H1 (cell line): ENCODE measurements at regions not wholly inside any gene's neighbourhood (a gene's known extent, or its start where the extent isn't known, plus 50 kb on each side); places are given as distances from the start of the nearest gene placed in this dataset.

Experiments used
- CTCF ChIA-PET: fragments of 300-600 bp; sonication (Branson Sonifier 250); formaldehyde crosslinking; loops from one replicate; lab custom pipeline; 2021; ENCODE audit not compliant: partially characterized antibody; lab: Charles Lee
- POLR2A ChIA-PET: fragments of 300-600 bp; sonication (Branson Sonifier 250); formaldehyde crosslinking; loops from one replicate; lab custom pipeline; 2021; ENCODE audit warnings: inconsistent platforms; ENCODE audit not compliant: partially characterized antibody; lab: Charles Lee
- DNase-seq, 2 experiments: peaks; one replicate each; pipeline versions ENCODE4 v3.0.0 to v3.0.0-alpha.2; 2010 to 2022; ENCODE audit warnings: low spot score in 2 of 2, low read depth in 1 of 2, mixed read lengths in 1 of 2
- FAIRE-seq: peaks from 2 replicates; lab custom pipeline; 2011; peaks lifted over from hg19 to GRCh38; lab: Jason Lieb, UNC
- H2AFZ ChIP-seq: 2 replicates; pipeline ENCODE4 v1.8.1; 2012; ENCODE audit warnings: low read length, inconsistent platforms
- H2AK5ac ChIP-seq: 2 replicates; pipeline ENCODE4 v1.6.1; 2013; ENCODE audit warnings: low read depth, low read length
- H2BK120ac ChIP-seq: replicated peaks from 2 replicates; pipeline ENCODE3; 2013; ENCODE audit warnings: low read depth, low read length, inconsistent platforms
- H2BK12ac ChIP-seq: 2 replicates; pipeline ENCODE4 v1.6.1; 2013; ENCODE audit warnings: low read depth, low read length
- H2BK15ac ChIP-seq: 2 replicates; pipeline ENCODE4 v1.6.1; 2013; ENCODE audit warnings: low read length
- H2BK20ac ChIP-seq: 2 replicates; pipeline ENCODE4 v1.6.1; 2013; ENCODE audit warnings: low read length
- H2BK5ac ChIP-seq: 2 replicates; pipeline ENCODE4 v1.6.1; 2013; ENCODE audit warnings: low read depth, low read length
- H3K14ac ChIP-seq: 2 replicates; pipeline ENCODE4 v1.6.1; 2013; ENCODE audit warnings: inconsistent platforms; ENCODE audit not compliant: insufficient read length
- H3K18ac ChIP-seq: 2 replicates; pipeline ENCODE4 v1.6.1; 2013; ENCODE audit warnings: low read length; ENCODE audit errors: extremely low read depth
- H3K23ac ChIP-seq: 2 replicates; pipeline ENCODE4 v1.6.1; 2013; ENCODE audit warnings: inconsistent platforms; ENCODE audit not compliant: insufficient read length
- H3K23me2 ChIP-seq: 2 replicates; pipeline ENCODE4 v1.6.1; 2013; ENCODE audit warnings: low read depth, low read length
- H3K27ac ChIP-seq: 2 replicates; pipeline ENCODE4 v1.6.1; 2011; ENCODE audit warnings: low read depth, low read length, inconsistent platforms
- H3K27me3 ChIP-seq, 4 experiments: replicated peaks in 1 of 4; 1 replicate in 1 of 4; 2 replicates in 3 of 4; pipeline versions ENCODE4 v1.6.1 to v1.8.1; 2011 to 2013; ENCODE audit warnings: low read length in 3 of 4, mild to moderate bottlenecking in 3 of 4, inconsistent platforms in 2 of 4, mixed read lengths in 2 of 4, moderate library complexity in 1 of 4; ENCODE audit not compliant: control insufficient read depth in 3 of 4, insufficient read depth in 3 of 4; ENCODE audit errors: extremely low read depth in 1 of 4
- H3K36me3 ChIP-seq, 4 experiments: 2 replicates each; pipeline versions ENCODE4 v1.6.1 to v1.8.1; 2011 to 2013; ENCODE audit warnings: mild to moderate bottlenecking in 4 of 4, low read length in 3 of 4, moderate library complexity in 2 of 4, control low read depth in 1 of 4, inconsistent platforms in 1 of 4; ENCODE audit not compliant: insufficient read depth in 4 of 4, control insufficient read depth in 2 of 4
- H3K4ac ChIP-seq: replicated peaks from 2 replicates; pipeline ENCODE3; 2013; ENCODE audit warnings: low read length, low read depth, mixed read lengths, inconsistent platforms; ENCODE audit not compliant: insufficient read length
- H3K4me1 ChIP-seq, 4 experiments: replicated peaks in 1 of 4; 1 replicate in 1 of 4; 2 replicates in 3 of 4; pipeline versions ENCODE4 v1.6.1 to v1.8.1; 2011 to 2013; ENCODE audit warnings: low read length in 3 of 4, inconsistent platforms in 2 of 4, mixed read lengths in 1 of 4; ENCODE audit not compliant: insufficient read depth in 4 of 4, control insufficient read depth in 3 of 4
- H3K4me2 ChIP-seq, 2 experiments: 2 replicates each; pipeline versions ENCODE4 v1.6.1 to v1.8.1; 2011 to 2013; ENCODE audit warnings: low read depth in 2 of 2, low read length in 2 of 2, control low read depth in 1 of 2, inconsistent platforms in 1 of 2, mild to moderate bottlenecking in 1 of 2; ENCODE audit not compliant: insufficient read depth in 1 of 2
- H3K4me3 ChIP-seq, 4 experiments: fragments of 200-600, 300-600 bp in 1 of 4; sonication (generic), shearing (Covaris generic), sonication (Bioruptor Twin) in 1 of 4; 2 replicates each; pipeline versions ENCODE4 v1.5.1 to v1.8.1; 2011 to 2016; ENCODE audit warnings: low read length in 4 of 4, low read depth in 3 of 4, control low read depth in 2 of 4, inconsistent platforms in 2 of 4, mild to moderate bottlenecking in 2 of 4, mixed read lengths in 1 of 4, moderate library complexity in 1 of 4; ENCODE audit not compliant: insufficient read depth in 2 of 4; ENCODE audit errors: extremely low read depth in 1 of 4
- H3K56ac ChIP-seq: replicated peaks from 2 replicates; pipeline ENCODE3; 2013; ENCODE audit warnings: low read depth, mild to moderate bottlenecking, mixed read lengths, low read length, inconsistent platforms; ENCODE audit not compliant: insufficient read length
- H3K79me1 ChIP-seq: 2 replicates; pipeline ENCODE4 v1.6.1; 2013; ENCODE audit warnings: low read depth, low read length, control low read depth
- H3K79me2 ChIP-seq, 2 experiments: 2 replicates each; pipeline versions ENCODE4 v1.6.1 to v1.8.1; 2012 to 2013; ENCODE audit warnings: low read length in 2 of 2, mild to moderate bottlenecking in 2 of 2, inconsistent platforms in 1 of 2; ENCODE audit not compliant: insufficient read depth in 2 of 2, control insufficient read depth in 1 of 2
- H3K9ac ChIP-seq, 4 experiments: replicated peaks in 1 of 4; 1 replicate in 1 of 4; 2 replicates in 3 of 4; pipeline versions ENCODE4 v1.6.1 to v1.8.1; 2011 to 2013; ENCODE audit warnings: low read depth in 3 of 4, low read length in 3 of 4, control low read depth in 2 of 4, mild to moderate bottlenecking in 2 of 4, moderate library complexity in 2 of 4, inconsistent platforms in 1 of 4; ENCODE audit errors: extremely low read depth in 1 of 4
- H3K9me3 ChIP-seq, 2 experiments: 2 replicates each; pipeline versions ENCODE4 v1.6.1 to v1.8.1; 2012 to 2013; ENCODE audit warnings: mild to moderate bottlenecking in 2 of 2, moderate library complexity in 2 of 2, control low read depth in 1 of 2, inconsistent platforms in 1 of 2, low read depth in 1 of 2, low read length in 1 of 2, mixed read lengths in 1 of 2; ENCODE audit not compliant: insufficient read depth in 2 of 2
- H4K20me1 ChIP-seq, 2 experiments: replicated peaks in 1 of 2; 2 replicates each; pipeline versions ENCODE3 to v1.8.1; 2011 to 2013; ENCODE audit warnings: inconsistent platforms in 2 of 2, low read length in 2 of 2, mild to moderate bottlenecking in 1 of 2; ENCODE audit not compliant: insufficient read depth in 2 of 2, control insufficient read depth in 1 of 2
- H4K5ac ChIP-seq: 2 replicates; pipeline ENCODE4 v1.6.1; 2013; ENCODE audit warnings: low read length, low read depth, mixed read lengths, inconsistent platforms; ENCODE audit not compliant: insufficient read length
- H4K8ac ChIP-seq: 2 replicates; pipeline ENCODE4 v1.8.0; 2013; ENCODE audit warnings: mild to moderate bottlenecking, moderate library complexity, low read length, inconsistent platforms; ENCODE audit not compliant: insufficient read depth; ENCODE audit errors: extremely low read depth
- H4K91ac ChIP-seq: replicated peaks from 2 replicates; pipeline ENCODE3; 2013; ENCODE audit warnings: low read length, mixed read lengths, inconsistent platforms; ENCODE audit not compliant: insufficient read length
- CBX5 ChIP-seq: fragments of 300-800, 300-1000 bp; sonication (generic); IDR thresholded peaks from 2 replicates; pipeline ENCODE4 v1.7.1; 2016; ENCODE audit warnings: antibody characterized with exemption, low read length, low read depth
- HDAC2 ChIP-seq, 2 experiments: fragments of 300-600 bp in 1 of 2; sonication (generic) in 1 of 2; IDR thresholded peaks; 2 replicates each; pipeline ENCODE4 v1.6.1; 2011 to 2012; ENCODE audit warnings: low read depth in 2 of 2, low read length in 2 of 2, mild to moderate bottlenecking in 2 of 2, moderate library complexity in 2 of 2, borderline replicate concordance in 1 of 2, inconsistent platforms in 1 of 2
- HDAC6 ChIP-seq: IDR thresholded peaks from one replicate; pipeline ENCODE4 v1.7.1; 2012; ENCODE audit warnings: low read depth, mild to moderate bottlenecking, inconsistent platforms, low read length, moderate library complexity
- KDM4A ChIP-seq: IDR thresholded peaks from one replicate; pipeline ENCODE4 v1.7.1; 2012; ENCODE audit warnings: low read depth, mild to moderate bottlenecking, moderate library complexity, low read length, inconsistent platforms; ENCODE audit not compliant: severe bottlenecking
- NANOG ChIP-seq: IDR thresholded peaks from 2 replicates; pipeline ENCODE4 v1.6.1; 2011; ENCODE audit warnings: low read length, low read depth, mild to moderate bottlenecking, inconsistent platforms; ENCODE audit not compliant: insufficient read depth, poor library complexity, severe bottlenecking
- RFX5 ChIP-seq: IDR thresholded peaks from 2 replicates; pipeline ENCODE4 v1.6.1; 2011; ENCODE audit warnings: low read depth, low read length, improper control_type of control experiment, borderline replicate concordance
- RNF2 ChIP-seq: fragments of 200-900, 300-1000 bp; sonication (generic); IDR thresholded peaks from 2 replicates; pipeline ENCODE4 v1.7.1; 2016; ENCODE audit warnings: borderline replicate concordance, low read depth, mild to moderate bottlenecking, antibody characterized with exemption, low read length; ENCODE audit not compliant: poor library complexity, severe bottlenecking; ENCODE audit errors: missing control alignments
- SIN3A ChIP-seq, 2 experiments: IDR thresholded peaks in 1 of 2; conservative IDR thresholded peaks in 1 of 2; 2 replicates each; pipeline ENCODE4 v1.6.1; 2011 to 2012; ENCODE audit warnings: low read length in 2 of 2, improper control_type of control experiment in 1 of 2, low read depth in 1 of 2, mild to moderate bottlenecking in 1 of 2
- TEAD4 ChIP-seq: IDR thresholded peaks from 2 replicates; pipeline ENCODE4 v1.6.1; 2012; ENCODE audit warnings: low read depth, low read length, inconsistent platforms, mixed read lengths
- YY1 ChIP-seq: IDR thresholded peaks from 2 replicates; pipeline ENCODE4 v1.6.1; 2011; ENCODE audit warnings: low read depth, mild to moderate bottlenecking, low read length
- WGBS, 2 experiments: shearing (Covaris generic) in 1 of 2; methylation state at CpG; one replicate each; pipeline versions ENCODE4 v1.1.6 to v1.1.7; 2013 to 2015; ENCODE audit warnings: low lambda C conversion rate in 2 of 2, mixed read lengths in 2 of 2, inconsistent platforms in 1 of 2, low coverage in 1 of 2, missing lambda C conversion rate in 1 of 2; ENCODE audit not compliant: insufficient replicate concordance in 2 of 2, insufficient coverage in 1 of 2, insufficient read length in 1 of 2; ENCODE audit errors: extremely low coverage in 1 of 2, missing lambda C conversion rate in 1 of 2; 5-methylcytosine and 5-hydroxymethylcytosine counted together

DNA sequence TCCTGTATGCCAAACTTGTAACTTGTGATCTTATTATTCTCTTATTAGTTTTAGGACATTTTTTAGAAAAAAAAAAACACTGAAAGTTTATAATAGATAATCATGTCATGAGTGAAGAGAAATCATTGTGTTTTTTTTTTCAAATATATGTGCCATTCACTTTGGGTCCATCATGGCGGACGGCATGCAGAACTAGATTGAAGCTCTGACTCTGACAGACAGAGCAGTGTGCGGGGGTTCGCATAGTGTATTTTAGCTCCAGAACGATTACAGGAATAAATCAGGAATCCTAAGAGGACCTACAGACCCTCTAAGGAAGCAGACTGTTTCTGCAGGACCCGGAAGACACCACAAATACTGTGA is 484.4 kb upstream of the REG3G start:
- Histone ChIP-seq H3K27ac (no peak overlapping the region), H3K79me1 (no peaks in the 10 kb centered on the region), H2BK12ac (no peak overlapping the region), H4K20me1 (no peaks in the 10 kb centered on the region), H2BK20ac (no peak overlapping the region), H4K91ac (no peak overlapping the region), H3K23me2 (no peaks in the 10 kb centered on the region), H2AFZ (no peak overlapping the region), H2BK5ac (no peak overlapping the region), H3K4me1 (no peaks in the 10 kb centered on the region), H3K23ac (no peak overlapping the region), H3K36me3 (no peaks in the 10 kb centered on the region), H3K9me3 (no peaks in the 10 kb centered on the region), H2BK120ac (no peak overlapping the region), H3K79me2 (no peaks in the 10 kb centered on the region), H3K18ac (no peak overlapping the region), H3K4ac (no peak overlapping the region), H2BK15ac (no peak overlapping the region), H3K4me2 (no peak overlapping the region), H3K14ac (no peak overlapping the region), H3K56ac (no peak overlapping the region), H4K5ac (no peak overlapping the region), H3K9ac (no peak overlapping the region), H3K27me3 (no peaks in the 10 kb centered on the region), H3K4me3 (no peak overlapping the region), H4K8ac (no peak overlapping the region), H2AK5ac (no peak overlapping the region)
- CTCF ChIA-PET = interaction anchor here (1.2 to 1.5 kb wide), 2 partner anchors 10 to 132 kb away, joined by 3 read pairs; no protein-coding TSS in a partner anchor
- WGBS, 2 experiments = 84% methylated on average over 6 of the region's 6 CpGs; no CpG with 5 or more reads in 1 of the 2 experiments
- DNase-seq (no peak), FAIRE-seq (no peak)
- POLR2A ChIA-PET = no interaction called here
- TF ChIP-seq SIN3A (conservative IDR thresholded peaks at IDR 0.05 in 1 of 2, IDR thresholded peaks at IDR 0.05 in 1 of 2; ENCODE audit: low read depth in 1 of 2, low read length in 2 of 2) (no peak), CBX5 (no peak), YY1 (no peak), HDAC2 (IDR thresholded peaks at IDR 0.05; ENCODE audit: borderline replicate concordance in 1 of 2, low read depth in 2 of 2, low read length in 2 of 2) (no peak), HDAC6 (no peak), RFX5 (no peak), RNF2 (no peak), NANOG (no peak), KDM4A (no peak), TEAD4 (no peak)
